NCI-H510A (cell line): ENCODE measurements at regions not wholly inside any gene's neighbourhood (a gene's known extent, or its start where the extent isn't known, plus 50 kb on each side); places are given as distances from the start of the nearest gene placed in this dataset.
"Not testable (repeated sequence)": the region's sequence is repeated elsewhere in the genome, so short reads cannot be mapped to it uniquely, and the experiment has no call there.

Experiments used
- DNase-seq: peaks from one replicate; lab custom pipeline; 2025; lab: John Stamatoyannopoulos, UW

DNA sequence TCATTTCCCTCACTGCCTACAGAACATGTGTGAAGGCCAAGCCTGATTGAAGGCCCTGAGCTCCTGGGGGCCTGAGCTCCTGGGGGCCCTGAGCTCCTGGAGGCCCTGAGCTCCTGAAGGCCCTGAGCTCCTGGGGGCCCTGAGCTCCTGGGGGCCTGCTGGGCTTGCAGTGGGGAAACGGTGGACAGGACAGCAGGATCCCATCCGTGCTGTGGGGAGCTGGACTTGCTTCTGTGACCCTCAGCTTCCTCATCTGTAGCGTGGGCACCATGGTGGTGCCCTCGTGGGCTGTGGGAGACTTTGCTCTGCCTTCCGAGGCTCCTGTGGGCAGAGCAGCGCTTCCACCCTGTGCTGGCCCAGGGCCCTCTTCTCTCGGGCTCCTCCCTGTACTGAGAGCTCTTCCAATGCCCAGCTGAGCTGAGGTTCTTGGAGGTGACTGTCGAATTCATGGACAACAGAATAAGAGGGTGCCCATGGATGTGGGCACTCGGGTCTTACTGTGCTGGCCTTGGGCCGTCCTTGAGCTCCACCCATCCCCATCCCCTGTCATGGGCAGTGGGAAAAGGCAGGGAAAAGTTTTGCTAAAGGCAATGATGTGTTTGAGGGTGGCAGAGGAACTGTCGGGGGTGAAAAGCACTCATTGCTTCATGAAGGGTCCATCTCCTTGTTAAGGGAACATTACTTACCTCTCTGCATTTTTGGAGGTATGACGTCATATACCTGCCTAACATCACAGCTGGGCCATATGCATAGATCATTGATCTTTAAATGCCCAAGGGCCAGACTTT, 786.7 kb downstream of the TBC1D22A start:
- DNase-seq, result no peak

DNA sequence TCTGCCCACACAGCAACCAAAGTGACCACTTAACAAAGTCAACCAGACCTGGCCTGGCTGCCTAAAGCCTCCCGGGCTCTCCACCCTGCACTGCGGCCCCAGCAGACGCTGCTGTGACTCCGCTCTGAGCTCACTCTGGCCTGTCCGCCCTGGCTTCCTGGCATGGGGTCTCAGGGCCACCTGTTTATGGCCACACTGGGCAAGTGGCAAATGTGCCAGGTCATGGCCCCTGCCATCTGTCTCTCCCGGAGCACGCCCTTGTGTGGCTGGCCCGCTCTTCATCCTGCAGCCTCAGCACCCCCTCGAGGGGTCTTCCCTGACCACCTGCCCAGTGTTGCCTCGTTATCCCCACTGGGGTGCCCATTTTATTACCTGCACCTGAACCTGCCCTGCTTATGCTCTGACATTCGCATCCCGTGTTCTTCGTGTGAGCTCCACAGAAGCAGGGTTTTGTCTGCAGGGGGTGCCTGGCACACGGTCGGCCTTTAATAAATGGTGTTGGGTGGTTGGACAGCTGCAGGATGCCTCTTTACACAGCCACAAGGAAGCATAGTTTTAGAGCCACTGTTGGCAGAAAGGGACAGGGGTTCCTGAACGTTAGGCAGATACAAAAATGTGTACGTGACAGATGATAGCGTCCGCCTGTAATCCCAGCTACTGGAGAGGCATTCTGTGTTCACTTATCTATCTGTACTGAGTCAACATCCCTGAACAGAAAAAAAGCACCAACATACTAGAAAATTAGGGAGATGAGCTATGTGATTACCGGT, 785.6 kb downstream of the TBC1D22A start:
- no peak for DNase-seq

DNA sequence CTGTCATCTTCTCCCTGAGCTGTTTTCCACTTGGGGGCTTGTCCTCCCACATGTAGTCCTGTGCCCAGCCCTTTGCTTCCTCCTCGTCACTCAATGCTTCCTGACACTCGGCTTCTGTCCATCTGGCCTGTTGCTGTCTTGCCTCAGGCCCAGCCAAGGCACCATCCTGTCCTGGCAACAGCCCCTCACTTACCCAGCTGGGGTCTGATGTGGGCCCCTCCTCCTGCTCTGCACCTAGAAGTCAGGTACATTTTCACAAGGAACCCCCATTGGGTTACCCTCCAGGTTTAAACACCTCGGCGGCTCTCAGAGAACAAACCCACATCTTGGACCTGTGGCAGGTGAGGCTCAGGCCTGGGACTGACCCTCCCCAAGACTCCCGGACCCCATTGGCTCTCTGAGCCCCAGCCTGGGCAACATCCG, 784.8 kb downstream of the TBC1D22A start:
- no peak for DNase-seq

DNA sequence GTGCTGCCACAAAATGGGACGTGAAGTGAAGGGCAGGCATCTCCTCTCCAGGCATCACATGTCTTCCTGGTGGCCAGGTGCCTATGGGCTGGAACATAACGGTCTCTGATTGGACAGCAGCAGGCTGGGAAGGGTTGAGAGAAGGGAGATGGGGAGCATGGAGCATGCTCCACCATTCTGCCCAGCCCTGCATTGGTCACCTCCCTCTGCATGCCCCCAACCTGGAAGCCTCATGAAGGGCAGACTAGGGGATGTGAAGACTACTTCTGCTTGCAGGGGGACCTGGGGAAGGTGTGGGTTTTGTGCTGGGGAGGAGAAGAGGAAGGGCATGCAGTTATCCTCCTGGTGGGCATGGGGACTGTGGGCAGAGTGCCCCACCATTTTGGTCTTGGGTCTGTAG, 782.2 kb downstream of the TBC1D22A start:
- DNase-seq, result no peak

DNA sequence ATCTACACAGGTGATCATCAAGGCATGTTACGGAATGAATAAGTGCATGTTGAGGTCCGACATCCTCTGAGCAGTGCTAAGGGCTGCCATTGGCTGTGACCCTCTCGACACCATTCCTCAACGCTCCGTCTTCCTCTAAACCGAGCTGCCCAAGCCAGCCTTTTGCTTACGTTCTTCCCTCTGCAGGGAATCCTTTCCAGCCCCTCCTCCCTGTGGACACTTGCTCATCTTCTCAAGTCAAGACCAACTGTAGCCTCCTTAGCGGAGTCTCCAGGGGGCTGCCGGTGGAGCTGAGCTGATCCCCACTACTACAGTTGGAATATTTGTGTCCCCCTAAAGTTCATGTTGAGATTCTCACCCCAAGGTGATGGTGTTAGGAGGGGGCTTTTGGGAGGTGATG, 781.0 kb downstream of the TBC1D22A start:
- DNase-seq, result no peak

DNA sequence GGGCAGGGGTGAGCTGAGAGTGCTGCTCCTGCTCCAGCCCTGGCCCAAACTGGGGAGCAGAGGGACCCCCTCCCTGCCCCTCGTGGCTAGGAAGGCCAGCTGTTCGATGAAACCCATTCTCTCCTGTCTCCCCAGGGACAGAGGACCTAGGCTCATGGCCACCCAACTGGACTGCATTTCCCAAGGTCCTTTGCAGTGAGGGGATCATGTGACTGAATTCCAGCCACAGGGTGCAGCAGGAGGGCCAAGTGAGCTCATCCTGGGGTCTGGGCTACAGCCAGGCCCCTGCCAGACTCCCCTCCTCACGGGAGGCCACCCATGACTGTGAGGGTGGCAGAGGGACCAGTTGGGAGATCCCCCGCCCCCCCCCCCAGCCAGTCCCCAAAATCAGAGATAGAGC, 777.6 kb downstream of the TBC1D22A start:
- no peak for DNase-seq

DNA sequence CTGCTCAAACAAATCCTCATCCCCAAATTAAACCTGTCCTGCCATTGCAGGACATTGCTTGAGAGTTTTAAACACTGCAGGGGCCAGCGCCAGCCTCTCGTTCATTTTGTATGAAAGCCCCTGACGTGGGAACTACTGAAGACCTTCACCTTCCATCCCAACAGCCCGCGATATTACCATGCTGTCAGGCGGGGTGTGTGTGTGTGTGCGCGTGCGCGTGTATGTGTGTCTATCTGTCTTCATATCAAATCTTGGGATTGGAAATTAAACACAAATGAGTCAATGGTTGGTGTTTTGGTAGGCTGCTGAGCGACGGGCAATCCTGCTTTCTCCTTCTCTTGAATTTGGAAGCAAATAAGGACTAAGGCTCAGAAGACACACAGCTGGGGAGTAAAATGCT, 776.9 kb downstream of the TBC1D22A start:
- DNase-seq, result no peak

DNA sequence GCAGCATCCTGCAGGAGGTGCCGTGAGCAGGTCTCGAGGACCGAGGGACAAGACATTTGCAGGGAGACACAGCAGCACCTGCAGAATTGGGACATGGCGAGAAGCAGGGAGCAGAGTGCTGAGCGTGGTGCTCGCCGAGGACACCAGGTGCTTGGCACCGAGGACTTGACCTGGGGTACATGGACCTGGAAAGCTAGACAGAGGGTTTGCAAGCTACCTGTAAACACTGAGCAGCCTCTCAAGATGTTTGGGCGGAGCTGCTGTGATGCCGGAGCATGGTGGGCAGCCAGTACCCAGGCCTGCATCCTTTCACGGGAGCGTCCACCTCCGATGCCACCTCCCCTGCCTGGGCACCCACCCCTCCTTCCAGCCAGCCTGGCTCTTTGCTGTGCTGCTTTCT, 773.2 kb downstream of the TBC1D22A start:
- no peak for DNase-seq

DNA sequence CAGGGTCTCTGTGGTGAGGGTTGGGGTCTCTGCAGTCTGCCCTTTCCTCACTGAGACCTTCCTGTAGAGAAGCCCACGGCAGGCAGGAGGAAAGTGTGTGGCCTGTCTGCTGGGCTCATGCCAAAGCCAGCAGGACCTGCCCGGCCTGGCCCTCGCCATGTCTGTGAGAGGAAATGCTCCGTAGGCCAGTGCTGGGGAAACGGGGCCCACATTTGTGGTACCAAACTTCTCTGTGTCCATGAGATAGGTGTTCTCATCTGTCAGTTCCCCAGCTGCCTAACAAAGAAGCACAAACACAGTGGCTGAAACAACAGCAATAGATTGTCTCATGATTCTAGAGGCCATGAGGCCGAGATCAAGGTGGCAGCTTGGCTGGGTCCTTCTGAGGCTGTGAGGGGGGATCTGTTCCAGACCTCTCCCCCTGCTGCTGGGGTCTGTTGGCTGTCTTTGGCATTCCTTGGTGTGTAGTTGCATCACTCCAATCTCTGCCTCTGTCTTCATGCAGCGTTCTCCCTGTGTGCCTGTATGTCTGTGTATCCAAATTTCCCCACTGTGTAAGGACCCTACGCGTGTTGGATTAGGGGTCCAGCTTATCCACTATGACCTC, 772.5 kb downstream of the TBC1D22A start:
- DNase-seq, result no peak

DNA sequence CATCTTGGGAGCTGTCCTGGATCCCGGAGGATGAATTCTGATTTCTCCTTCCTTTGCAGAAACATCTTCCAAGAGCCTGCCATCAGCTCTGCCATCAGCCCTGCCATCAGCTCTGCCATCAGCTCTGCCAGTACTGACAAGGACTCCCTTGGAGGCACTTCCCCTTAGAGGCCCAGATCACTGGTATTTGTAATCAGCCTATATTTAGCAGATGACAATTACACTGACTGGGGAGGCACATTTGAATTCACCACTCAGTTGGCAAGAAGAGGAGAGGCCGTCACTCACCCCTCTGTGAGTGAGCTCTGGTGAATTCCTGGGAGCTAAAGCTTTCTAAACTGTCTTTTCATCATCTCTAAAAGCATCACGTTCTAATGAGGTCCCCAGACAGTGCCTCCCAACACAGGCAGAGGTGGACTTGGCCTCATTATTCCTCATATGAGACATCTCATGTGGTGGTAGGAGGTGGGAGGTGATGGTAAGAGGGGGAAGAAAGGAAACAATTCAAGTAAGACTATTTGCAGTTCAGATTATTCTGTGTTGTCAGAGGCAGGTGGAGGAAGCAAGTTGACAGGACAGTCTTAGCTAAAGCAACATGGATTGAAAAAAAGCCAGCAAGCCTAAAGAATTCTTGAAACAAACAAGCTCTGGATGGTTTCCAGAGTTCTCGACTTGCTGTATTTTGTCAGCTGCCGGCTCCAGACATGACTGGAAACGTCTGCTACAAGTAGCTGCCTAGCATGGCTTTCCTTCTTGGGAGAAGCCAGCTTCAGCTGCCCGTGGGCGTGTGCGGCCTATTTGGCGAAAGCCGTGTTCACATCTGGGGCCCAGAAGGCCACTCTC, 771.7 kb downstream of the TBC1D22A start:
- no peak for DNase-seq

DNA sequence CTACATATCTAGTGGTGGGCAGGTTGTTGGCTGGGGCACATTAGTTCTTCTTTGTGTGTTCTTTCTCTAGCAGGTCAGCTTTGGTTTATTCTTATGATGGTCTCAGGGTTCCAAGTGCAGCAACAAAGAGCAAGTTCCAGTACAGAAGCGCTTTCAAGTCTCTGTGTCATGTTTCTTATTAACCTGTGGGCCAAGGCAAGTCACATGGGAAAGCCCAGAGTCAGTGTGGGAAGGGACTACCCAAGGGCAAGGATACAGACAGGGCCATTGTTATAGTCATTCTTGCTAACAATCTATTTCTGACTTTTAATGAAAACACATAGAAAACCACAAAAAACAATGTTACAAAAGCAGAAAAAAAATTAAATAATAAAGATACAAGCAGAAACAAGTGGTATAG, 754.6 kb downstream of the TBC1D22A start:
- no peak for DNase-seq

DNA sequence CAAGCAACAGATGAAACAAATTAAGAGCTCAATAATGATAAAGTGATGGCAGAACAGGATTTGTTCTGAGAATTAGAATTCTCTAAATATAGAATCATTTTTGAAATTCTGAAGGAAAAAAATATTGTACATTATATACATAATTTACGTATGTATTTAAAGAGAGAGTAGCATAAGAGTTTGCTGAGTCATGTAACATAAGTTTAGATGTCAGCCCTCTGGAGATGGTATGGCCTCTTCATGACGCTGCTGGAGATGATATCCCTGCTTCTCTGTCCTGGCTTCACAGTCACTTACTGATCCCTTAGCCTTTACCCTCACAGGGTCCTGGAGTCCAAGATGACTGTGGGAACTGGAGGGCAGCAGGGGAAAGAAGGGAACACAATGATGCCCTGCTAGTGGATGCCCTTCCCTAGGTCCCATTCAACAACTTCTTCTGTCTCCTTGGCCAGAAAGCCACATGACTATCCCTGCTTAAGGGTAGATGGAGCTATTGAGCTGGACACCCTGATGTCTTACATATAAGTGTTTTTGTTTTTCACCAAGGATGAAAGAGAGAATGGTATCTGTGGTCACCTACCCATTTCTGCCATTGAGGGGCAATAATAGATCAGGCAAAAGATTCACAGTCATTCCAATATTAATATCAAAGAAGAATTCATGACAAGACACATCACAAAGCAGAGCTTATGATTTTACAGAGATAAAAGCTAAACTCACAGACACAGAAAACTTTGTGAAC, 753.1 kb downstream of the TBC1D22A start:
- DNase-seq, result no peak

DNA sequence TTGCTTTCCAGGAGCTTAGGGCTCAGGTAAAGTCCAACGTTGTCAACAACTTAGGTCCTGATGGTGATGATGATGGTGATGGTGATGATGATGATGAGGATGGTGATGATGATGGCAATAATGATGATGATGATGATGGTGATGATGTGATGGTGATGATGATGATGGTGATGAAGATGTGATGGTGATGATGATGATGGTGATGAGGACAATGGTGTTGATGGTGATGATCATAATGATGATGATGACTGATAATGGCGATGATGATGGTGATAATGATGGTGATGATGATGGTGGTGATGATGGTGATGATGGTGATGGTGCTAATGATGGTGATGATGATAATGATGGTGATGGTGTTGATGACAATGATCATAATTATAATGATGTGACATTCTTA, 750.2 kb downstream of the TBC1D22A start:
- no peak for DNase-seq

DNA sequence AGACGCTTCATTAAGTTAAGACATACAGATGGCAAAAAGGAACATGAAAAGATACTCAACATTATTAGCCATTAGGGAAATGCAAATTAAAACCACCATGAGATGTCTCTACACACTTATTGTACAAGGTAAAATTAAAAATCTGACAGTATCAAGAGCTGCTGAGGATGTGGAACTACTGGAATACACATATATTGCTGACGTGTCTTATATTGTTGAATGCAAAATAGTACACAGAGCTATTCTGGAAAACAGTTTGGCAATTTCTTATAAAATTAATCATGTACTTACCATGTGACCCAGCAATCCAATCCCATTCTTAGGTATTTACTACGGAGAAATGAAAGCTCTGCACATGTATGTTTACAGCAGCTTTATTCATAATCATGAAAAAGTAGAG, 742.5 kb downstream of the TBC1D22A start:
- no peak for DNase-seq

DNA sequence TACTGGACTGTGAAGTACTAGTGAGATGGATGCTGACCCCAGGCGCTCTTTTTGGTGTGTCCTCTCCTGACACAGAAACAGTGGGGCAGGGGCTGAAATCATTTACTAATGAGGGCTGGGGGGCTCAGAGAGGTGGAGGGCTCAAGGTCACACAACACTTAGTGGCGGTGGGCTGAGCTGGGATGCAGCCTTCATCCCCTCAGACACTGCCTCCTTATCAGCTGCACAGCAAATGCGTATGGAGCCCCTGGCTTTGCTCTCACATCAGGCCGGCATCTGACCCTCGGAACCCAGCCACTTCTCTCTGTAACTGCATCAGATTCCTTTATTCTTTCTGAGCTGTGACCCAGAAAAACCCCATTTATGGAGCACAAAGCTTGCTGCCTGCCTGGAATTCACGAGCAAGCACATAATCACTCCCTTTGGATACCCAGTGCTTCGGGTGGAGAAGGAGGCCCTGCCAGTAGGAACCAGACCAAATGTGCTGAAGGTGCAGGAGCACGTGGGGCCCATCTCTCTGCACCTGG, 736.6 kb downstream of the TBC1D22A start:
- DNase-seq, result no peak

DNA sequence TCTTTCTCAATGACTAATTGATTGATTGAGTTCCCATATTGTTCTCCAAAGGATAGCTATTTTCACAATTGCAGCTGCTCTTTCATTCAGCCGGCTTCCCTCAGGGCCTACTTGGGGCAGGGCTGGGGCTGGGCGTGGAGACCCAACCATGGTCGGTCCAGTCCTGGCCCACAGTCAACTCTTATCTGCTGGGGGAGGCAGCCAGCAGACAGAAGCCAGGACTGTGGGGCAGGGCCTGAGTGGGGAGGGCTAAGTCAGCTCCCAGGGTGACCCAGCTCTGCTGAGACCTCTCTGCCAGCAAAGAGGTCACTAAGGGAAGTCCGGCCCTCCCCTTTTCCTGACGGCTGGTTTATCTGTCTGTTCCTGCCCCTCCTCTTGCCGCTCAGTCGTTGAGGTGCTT, 735.2 kb downstream of the TBC1D22A start:
- DNase-seq, result no peak

DNA sequence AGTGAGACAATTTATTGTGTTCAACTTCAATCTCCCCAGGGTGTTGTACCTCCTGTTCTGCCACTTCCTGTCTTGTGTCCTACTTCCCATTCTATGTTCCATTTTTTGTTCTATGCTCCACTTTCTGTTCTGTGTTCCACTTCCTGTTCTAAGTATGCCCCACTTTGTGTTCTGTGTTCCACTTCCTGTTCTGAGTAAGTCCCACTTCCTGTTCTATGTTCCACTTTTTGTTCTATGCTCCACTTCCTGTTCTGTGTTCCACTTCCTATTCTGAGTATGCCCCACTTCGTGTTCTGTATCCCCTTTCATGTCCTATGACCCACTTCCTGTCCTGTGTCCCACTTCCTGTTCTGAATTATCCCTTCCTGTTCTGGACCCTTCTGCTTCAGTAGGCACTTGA, 732.7 kb downstream of the TBC1D22A start:
- no peak for DNase-seq

DNA sequence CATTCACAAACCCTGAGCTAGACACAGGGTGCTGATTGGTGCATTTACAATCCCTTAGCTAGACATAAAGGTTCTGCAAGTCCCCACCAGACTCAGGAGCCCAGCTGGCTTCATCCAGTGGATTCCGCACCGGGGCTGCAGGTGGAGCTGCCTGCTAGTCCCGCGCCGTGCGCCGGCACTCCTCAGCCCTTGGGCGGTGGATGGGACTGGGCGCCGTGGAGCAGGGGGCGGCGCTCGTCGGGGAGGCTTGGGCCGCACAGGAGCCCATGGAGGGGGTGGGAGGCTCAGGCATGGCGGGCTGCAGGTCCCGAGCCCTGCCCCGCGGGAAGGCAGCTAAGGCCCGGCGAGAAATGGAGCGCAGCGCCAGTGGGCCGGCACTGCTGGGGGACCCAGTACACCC, 725.7 kb downstream of the TBC1D22A start:
- not testable (repeated sequence) for DNase-seq

DNA sequence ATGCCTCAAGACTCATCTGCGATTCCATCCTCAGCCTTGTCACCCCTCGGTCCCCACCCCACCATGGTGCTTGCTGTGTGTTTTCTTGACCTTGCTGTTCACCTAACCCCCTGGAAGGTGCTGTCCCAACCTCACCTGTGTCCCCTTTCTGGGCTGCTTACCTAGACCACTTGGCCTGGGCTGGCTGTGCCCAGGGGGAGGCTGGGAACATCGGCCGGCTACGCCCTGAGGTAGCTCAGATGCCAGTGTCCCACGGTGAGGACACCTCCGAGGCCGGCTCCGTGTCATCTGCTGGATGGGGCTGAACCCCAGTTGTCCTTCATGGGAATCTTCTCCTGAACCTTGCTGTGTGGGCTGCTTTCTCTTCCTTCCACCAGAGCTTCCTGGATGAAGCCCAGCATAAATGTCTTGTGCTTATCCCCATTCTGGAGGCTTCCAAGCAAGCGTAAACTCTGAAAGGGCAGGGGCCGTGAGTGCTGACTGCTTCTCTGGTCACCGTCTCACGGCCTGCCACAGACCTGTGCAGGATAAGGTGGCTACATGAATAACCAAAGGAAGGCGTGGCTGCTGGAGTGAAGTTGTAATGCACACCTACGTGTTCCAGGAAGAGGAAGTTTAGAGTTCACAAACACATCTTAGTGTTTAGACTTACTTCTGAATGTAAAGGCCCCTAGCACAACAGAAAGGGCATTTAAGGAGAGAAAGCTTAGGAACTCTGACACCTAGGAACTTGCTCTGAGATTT, 724.3 kb downstream of the TBC1D22A start:
- DNase-seq, result no peak

DNA sequence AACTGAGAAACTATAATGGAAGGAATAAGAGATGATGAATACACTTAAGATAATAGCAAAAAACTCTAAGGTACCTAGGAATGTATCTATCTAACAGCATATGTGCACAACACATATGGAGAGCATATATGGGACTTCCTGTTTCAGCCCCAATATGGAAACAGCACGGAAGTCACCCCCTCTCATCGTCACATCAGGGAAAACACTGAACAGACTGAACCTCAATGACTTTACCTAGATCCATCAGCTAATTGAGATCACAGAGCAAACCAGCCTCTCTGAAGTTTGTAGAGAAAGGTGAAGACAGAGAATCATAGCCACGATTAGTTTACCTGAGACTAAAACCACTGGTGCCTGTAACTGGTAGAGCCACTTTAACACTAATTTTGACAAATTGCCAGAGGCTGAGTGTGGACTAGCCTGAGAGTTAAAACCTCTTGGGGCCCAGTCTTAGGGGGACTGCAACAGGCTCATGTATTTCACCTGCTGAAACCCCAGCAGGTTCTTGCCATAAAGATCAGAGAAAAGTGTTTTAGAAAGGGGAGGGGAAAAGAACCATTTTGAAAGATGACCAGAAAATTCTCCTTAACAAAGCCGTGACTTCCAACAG, 722.6 kb downstream of the TBC1D22A start:
- DNase-seq, result peak; percentile 32
